ENCODE measurements at regions not wholly inside any gene's neighbourhood (a gene's known extent, or its start where the extent isn't known, plus 50 kb on each side); places are given as distances from the start of the nearest gene placed in this dataset.

DNA sequence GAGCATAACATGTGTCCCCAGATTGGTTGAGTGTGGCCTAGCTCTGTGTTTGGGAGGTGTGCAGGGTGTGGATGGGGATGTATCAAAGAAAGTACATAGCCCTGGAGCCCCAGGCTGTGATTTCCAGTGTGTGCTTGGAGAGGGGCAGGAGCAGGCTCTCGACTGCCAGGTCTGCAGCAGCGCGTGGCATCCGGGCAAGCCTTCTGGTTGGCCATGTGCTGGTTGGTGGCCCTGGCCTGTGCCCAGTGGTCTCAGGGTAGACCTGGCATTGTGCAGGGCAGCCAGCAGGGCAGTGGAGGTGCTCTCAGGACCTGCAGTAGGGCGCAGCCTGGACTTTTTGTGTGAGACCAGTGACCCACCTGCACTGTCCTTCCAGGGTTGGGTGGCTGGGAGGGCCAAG lies 231.5 kb downstream of the UBE3A start:
- intact Hi-C loops (cut with micrococcal nuclease): no loop called here
- DNase-seq: no peak
- ATAC-seq: no peak

DNA sequence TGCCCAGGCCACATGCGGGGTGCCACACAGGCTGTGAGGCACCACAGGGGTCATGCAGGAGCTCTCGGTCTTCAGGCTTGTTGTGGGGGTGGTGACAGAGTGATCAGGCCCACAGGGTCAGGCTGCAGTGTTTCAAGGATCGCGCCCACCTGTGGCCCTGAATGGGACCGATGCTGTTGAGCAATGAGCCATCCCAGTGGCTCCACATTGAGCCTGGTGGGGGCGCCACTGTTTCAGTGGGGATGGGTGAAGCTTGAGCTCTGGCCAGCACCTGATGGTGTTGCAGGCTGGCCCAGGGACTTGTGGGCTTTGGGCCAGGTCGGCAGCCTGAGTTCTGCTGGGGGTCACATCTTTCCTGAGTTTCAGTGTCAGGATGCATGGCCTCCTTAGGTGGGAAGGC lies 230.1 kb downstream of the UBE3A start:
- intact Hi-C loops (cut with micrococcal nuclease): no loop called here
- ATAC-seq (no peak), DNase-seq (no peak)

GRCh38 chr15:25220834-25221233 lies 218.0 kb downstream of the UBE3A start:
- intact Hi-C loops (cut with micrococcal nuclease): no loop called here
- ATAC-seq (no peak), DNase-seq (no peak)

GRCh38 chr15:25224396-25224795 lies 214.4 kb downstream of the UBE3A start:
- intact Hi-C loops (cut with micrococcal nuclease): no loop called here
- DNase-seq (no peak), ATAC-seq (no peak)

DNA sequence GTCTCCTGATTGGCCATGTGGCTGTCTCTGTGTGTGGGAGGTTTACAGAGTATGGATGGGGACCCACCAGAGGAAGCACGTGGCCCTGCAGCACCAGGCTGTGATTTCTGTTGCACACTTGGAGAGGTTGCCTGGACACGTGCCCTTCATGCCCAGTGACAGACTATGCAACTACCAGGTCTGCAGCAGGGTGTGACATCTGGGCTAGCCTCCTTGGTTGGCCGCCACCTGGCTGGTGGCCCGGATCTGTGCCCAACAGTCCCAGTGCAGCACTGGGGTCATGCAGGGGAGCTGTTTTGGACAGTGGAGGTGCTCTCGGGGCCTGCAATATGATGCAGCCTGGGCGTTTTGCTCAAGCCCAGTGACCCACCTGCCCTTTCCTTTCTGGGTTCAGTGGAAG lies 212.5 kb downstream of the UBE3A start:
- ATAC-seq (peak; percentile 96), DNase-seq (peak; percentile 78)
- intact Hi-C loops (cut with micrococcal nuclease): no loop called here

DNA sequence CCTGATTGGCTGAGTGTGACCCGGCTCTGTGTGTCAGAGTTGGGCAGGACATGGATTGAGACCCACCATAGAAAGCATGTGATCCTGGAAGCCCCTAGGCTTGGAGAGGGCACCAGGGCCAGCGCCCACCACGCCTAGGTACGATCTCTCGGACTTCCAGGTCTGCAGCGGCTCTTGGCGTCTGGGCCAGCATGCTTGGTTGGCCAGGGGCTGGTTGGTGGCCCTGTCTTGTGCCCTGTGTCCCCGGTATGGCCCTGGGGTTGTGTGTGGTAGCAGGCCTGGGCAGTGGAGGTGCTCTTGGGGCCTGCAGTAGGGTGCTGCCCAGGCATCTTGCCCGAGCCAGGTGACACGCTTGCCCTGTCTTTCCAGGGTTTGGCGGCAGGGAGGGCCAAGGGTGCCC lies 210.6 kb downstream of the UBE3A start:
- DNase-seq: no peak
- intact Hi-C loops (cut with micrococcal nuclease): no loop called here
- ATAC-seq: no peak

GRCh38 chr15:25230442-25230841 lies 208.4 kb downstream of the UBE3A start:
- DNase-seq (no peak), ATAC-seq (no peak)
- intact Hi-C loops (cut with micrococcal nuclease): no loop called here

- ATAC-seq (no peak), DNase-seq (no peak)
- intact Hi-C loops (cut with micrococcal nuclease): no loop called here
Measured at GRCh38 chr15:25233766-25234350, 205.0 kb downstream of the UBE3A start.

- no peak for DNase-seq
Measured at GRCh38 chr15:25234831-25235230, 204.0 kb downstream of the UBE3A start.

GRCh38 chr15:25235391-25235790 lies 203.4 kb downstream of the UBE3A start:
- intact Hi-C loops (cut with micrococcal nuclease): no loop called here
- ATAC-seq: no peak
- no peak for DNase-seq

More at GRCh38 chr15:25234831-25235230, 204.0 kb downstream of the UBE3A start:
- intact Hi-C loops (cut with micrococcal nuclease): no loop called here
- no peak for ATAC-seq

DNA sequence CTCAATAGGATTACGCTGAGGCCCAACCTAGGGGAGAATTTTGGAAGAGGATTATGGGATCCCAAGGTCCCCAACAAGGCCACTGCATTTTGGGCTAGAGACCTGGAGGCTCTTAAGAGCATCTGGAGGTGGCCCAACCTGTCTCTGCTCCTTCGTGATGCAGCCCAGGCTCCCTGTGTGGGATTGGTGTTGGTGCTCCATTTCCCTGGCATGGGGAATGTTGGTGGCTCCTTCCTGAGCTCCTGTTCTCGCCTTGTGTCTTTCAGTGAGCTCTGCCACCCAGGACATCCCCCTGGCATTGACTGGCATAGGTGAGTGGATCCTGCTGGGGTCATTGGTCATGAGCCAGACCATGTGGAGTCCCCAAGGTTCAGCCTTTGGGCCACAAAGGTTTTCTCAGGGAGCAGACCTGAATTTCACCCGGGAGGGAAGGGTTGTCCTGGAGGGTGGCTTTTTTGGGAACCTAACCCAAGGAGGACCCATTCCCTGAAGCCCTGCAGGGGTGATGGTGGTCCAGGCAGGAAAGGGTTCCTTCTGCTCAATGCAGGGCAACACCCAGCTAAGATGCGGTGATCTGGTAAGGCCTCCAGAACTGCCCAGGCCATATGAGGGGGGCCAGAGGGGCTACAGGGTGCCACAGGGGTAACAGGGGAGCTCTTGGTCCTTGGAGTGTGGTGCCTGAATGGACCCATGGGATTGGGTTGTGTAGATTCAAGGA lies 202.5 kb downstream of the UBE3A start:
- intact Hi-C loops (cut with micrococcal nuclease): no loop called here
- ATAC-seq (no peak), DNase-seq (peak; percentile 2)

DNA sequence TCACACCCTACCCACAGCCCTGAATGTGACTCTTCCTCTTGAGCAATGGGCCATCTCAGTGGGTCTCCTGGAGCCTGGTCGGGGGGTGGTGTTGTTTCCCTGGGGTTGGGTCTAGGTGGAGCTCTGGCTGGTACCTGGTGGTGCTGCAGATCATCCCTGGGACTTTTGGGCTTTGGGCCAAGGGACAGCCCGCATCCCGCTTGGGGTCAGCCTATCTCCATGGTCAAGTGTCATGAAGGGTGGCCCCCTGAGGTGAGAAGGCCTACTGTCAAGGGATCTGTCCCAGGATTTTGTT lies 202.0 kb downstream of the UBE3A start:
- intact Hi-C loops (cut with micrococcal nuclease): no loop called here
- ATAC-seq (no peak), DNase-seq (no peak)

GRCh38 chr15:25237291-25237978 lies 201.4 kb downstream of the UBE3A start:
- intact Hi-C loops (cut with micrococcal nuclease): no loop called here
- ATAC-seq (no peak), DNase-seq (peak; percentile 15)

- ATAC-seq (no peak), DNase-seq (peak; percentile 13)
- intact Hi-C loops (cut with micrococcal nuclease): no loop called here
Measured at GRCh38 chr15:25238126-25238525, 200.7 kb downstream of the UBE3A start.

DNA sequence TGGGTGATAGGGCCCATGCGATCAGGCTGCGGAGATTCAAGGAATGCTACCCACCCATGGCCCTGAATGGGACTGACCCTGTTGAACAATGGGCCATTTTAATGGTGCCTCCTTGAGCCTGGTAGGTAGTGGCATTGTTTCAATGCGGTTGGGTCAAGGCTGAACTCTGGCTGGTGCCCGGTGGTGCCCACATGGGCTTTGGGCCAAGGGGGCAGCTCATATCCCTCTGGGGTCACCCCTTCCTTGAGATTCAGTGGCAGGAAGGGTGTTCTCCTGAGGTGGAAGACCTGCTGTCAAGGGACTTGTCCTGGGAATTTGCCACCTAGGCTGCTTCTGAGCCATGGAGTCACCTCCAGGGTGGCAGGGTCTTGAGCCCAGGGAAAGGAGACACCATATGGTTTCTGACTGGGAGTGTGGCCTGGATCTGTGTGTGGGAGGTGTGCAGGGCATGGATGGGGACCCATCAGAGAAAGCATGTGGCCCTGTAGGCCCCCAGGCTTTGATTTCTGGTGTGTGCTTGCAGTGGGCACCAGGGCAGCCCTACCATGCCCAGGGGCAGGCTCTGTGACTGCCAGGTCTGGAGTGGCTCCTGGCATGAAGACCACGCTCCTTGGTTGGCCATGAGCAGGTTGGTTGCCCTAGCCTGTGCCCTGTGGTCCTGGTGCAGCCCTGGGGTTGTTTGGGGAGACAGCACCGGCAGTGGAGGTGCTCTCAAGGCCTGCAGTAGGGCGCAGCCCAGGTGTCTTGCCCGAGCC lies 199.9 kb downstream of the UBE3A start:
- ATAC-seq (no peak), DNase-seq (peak; percentile 3)
- intact Hi-C loops (cut with micrococcal nuclease): no loop called here

GRCh38 chr15:25239471-25240345 lies 199.1 kb downstream of the UBE3A start:
- peak; percentile 7 for DNase-seq
- ATAC-seq: no peak
- intact Hi-C loops (cut with micrococcal nuclease): no loop called here

GRCh38 chr15:25240461-25241021 lies 198.3 kb downstream of the UBE3A start:
- ATAC-seq: no peak
- intact Hi-C loops (cut with micrococcal nuclease): no loop called here
- peak; percentile 17 for DNase-seq

DNA sequence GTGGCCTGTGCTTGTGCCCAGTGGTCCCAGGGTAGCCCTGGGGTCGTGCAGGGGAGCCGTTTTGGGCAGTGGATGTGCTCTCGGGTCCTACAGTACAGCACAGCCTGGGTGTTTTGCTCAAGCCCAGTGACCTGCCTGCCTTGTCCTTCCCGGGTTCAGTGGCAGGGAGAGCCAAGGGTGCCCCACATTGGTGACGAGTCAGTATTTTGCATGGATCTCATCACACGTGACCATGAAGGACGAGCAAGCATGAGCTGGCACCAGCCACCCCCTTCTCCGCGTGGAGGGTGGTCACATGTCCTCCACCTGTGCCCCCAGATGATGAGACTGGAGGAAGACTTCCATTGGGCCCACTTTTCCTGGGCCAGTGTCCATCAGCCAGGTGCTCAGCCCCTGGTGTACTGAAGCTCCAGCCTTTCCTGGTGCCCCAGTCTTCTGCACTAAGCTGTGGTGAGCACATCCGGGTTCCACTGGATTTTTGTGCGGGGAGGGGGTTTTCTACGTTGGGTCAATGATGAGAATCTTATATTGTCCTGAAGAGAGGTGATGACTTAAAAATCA lies 197.5 kb downstream of the UBE3A start:
- DNase-seq (peak; percentile 14), ATAC-seq (no peak)
- intact Hi-C loops (cut with micrococcal nuclease): no loop called here

Measured in left ventricle myocardium superior (tissue), 1 donor.